K562 (cell line): ENCODE measurements at regions not wholly inside any gene's neighbourhood (a gene's known extent, or its start where the extent isn't known, plus 50 kb on each side); places are given as distances from the start of the nearest gene placed in this dataset.

Source experiments
- ATAC-seq: fragments of 200-7000 bp; cut with Tn5 transposase; 3 replicates; pipeline ENCODE4 v1.9.1; 2020; ENCODE audit warnings: moderate library complexity
- BruUV-seq: library from RNA; stranded (reverse); fragments of 400-500 nt; replicated peaks from 2 replicates; lab custom pipeline; 2021; lab: Mats Ljungman, UMichigan
- CTCF ChIA-PET: fragments of 300-600 bp; formaldehyde crosslinking; extraction: SDS; loops from one replicate; lab custom pipeline; 2021; ENCODE audit warnings: low intra/inter-chr PET ratio; lab: Yijun Ruan, JAX
- POLR2A ChIA-PET: fragments of 300-600, 350-650 bp; sonication (Branson Sonifier 250); formaldehyde crosslinking; extraction: SDS; loops from one replicate; lab custom pipeline; 2021; ENCODE audit warnings: antibody characterized with exemption, inconsistent platforms; lab: Yijun Ruan, JAX
- DNase-seq, 4 experiments: peaks; one replicate each; pipeline versions ENCODE4 v3.0.0 to v3.0.0-alpha.2; 2011 to 2018; ENCODE audit warnings: low spot score in 3 of 4, mixed read lengths in 3 of 4; ENCODE audit errors: extremely low read depth in 1 of 4
- FAIRE-seq: peaks from 2 replicates; lab custom pipeline; 2011; peaks lifted over from hg19 to GRCh38; lab: Jason Lieb, UNC
- H2AFZ ChIP-seq: 2 replicates; pipeline ENCODE4 v1.6.0; 2011; ENCODE audit warnings: low read depth, low read length, control low read depth, inconsistent platforms
- H3K27ac ChIP-seq: fragments of 200-600 bp; 3 replicates; pipeline ENCODE4 v1.8.0; 2011; ENCODE audit warnings: low read depth, mild to moderate bottlenecking, control low read depth, inconsistent platforms, low read length, moderate library complexity, mixed read lengths; ENCODE audit errors: extremely low read depth
- H3K27me3 ChIP-seq, 2 experiments: fragments of 300-600 bp in 1 of 2; 2 replicates in 1 of 2; 3 replicates in 1 of 2; pipeline versions ENCODE4 v1.6.0 to v1.8.0; 2011; ENCODE audit warnings: inconsistent platforms in 2 of 2, low read length in 2 of 2, mild to moderate bottlenecking in 1 of 2, mixed read lengths in 1 of 2, moderate library complexity in 1 of 2; ENCODE audit not compliant: control insufficient read depth in 2 of 2, insufficient read depth in 2 of 2
- H3K36me3 ChIP-seq: fragments of 300-600 bp; 3 replicates; pipeline ENCODE4 v1.8.0; 2011; ENCODE audit warnings: mild to moderate bottlenecking, low read length, inconsistent platforms; ENCODE audit not compliant: control insufficient read depth, insufficient read depth
- H3K4me1 ChIP-seq, 2 experiments: fragments of 200-600 bp in 1 of 2; replicated peaks in 1 of 2; 2 replicates in 1 of 2; 3 replicates in 1 of 2; pipeline versions ENCODE4 v1.5.1 to v1.8.0; 2011; ENCODE audit warnings: inconsistent platforms in 2 of 2, low read length in 2 of 2, mild to moderate bottlenecking in 1 of 2, mixed read lengths in 1 of 2, moderate library complexity in 1 of 2; ENCODE audit not compliant: control insufficient read depth in 2 of 2, insufficient read depth in 2 of 2
- H3K4me2 ChIP-seq: 2 replicates; pipeline ENCODE4 v1.6.1; 2011; ENCODE audit warnings: low read length, control low read depth, inconsistent platforms, mixed read lengths; ENCODE audit not compliant: insufficient read depth
- H3K4me3 ChIP-seq: fragments of 200-600 bp; sonication (generic), shearing (Covaris generic); 2 replicates; pipeline ENCODE4 v1.5.1; 2016; ENCODE audit warnings: control low read depth, inconsistent platforms
- H3K79me2 ChIP-seq: fragments of 200-600 bp; 3 replicates; pipeline ENCODE4 v1.8.0; 2011; ENCODE audit warnings: low read length, inconsistent platforms; ENCODE audit not compliant: control insufficient read depth, insufficient read depth
- H3K9ac ChIP-seq, 2 experiments: 2 replicates each; pipeline versions ENCODE4 v1.6.0 to v1.6.1; 2011; ENCODE audit warnings: low read depth in 2 of 2, low read length in 2 of 2, control low read depth in 1 of 2, inconsistent platforms in 1 of 2, mild to moderate bottlenecking in 1 of 2, mixed read lengths in 1 of 2; ENCODE audit not compliant: insufficient read depth in 1 of 2
- H3K9me1 ChIP-seq: one replicate; pipeline ENCODE4 v1.6.0; 2011; ENCODE audit warnings: inconsistent platforms, mild to moderate bottlenecking, low read length, moderate library complexity; ENCODE audit not compliant: control insufficient read depth, insufficient read depth
- H3K9me3 ChIP-seq: replicated peaks from 2 replicates; pipeline ENCODE4 v1.5.1; 2011; ENCODE audit warnings: low read depth, low read length, inconsistent platforms; ENCODE audit not compliant: control insufficient read depth, insufficient read depth
- H4K20me1 ChIP-seq: replicated peaks from 2 replicates; pipeline ENCODE4 v1.6.1; 2011; ENCODE audit warnings: low read length, inconsistent platforms, mixed read lengths; ENCODE audit not compliant: control insufficient read depth, insufficient read depth
- BRF2 ChIP-seq: IDR thresholded peaks from 3 replicates; pipeline ENCODE4 v1.6.1; 2011; ENCODE audit warnings: borderline replicate concordance, mild to moderate bottlenecking; ENCODE audit not compliant: insufficient read length, insufficient read depth
- DACH1 ChIP-seq: fragments of 450-650 bp; IDR thresholded peaks from 2 replicates; pipeline ENCODE4 v1.6.1; 2018; ENCODE audit not compliant: partially characterized antibody
- ID3 ChIP-seq, 2 experiments: fragments of 250-450 bp in 1 of 2; fragments of 450-650 bp in 1 of 2; sonication (Bioruptor Pico) in 1 of 2; IDR thresholded peaks; 2 replicates each; pipeline versions ENCODE4 v1.6.1 to v1.8.0; 2016 to 2021; ENCODE audit warnings: mild to moderate bottlenecking in 2 of 2, moderate library complexity in 2 of 2, missing compliant biosample characterization in 1 of 2, missing genetic modification characterization in 1 of 2
- MIER1 ChIP-seq: fragments of 450-650 bp; IDR thresholded peaks from 2 replicates; pipeline ENCODE4 v1.6.1; 2016; ENCODE audit warnings: antibody characterized with exemption, mild to moderate bottlenecking, low read depth
- NFE2L1 ChIP-seq: fragments of 450-650 bp; IDR thresholded peaks from 2 replicates; pipeline ENCODE4 v1.6.1; 2016; ENCODE audit warnings: missing genetic modification characterization, low read depth, mild to moderate bottlenecking, missing compliant biosample characterization, moderate library complexity, borderline replicate concordance
- NFYB ChIP-seq: IDR thresholded peaks from 2 replicates; pipeline ENCODE4 v1.6.1; 2011; ENCODE audit warnings: mild to moderate bottlenecking, moderate library complexity; ENCODE audit not compliant: insufficient read length; ENCODE audit errors: extremely low read depth
- NUFIP1 ChIP-seq: fragments of 450-650 bp; IDR thresholded peaks from 2 replicates; pipeline ENCODE4 v1.6.1; 2018; ENCODE audit not compliant: partially characterized antibody
- PML ChIP-seq: IDR thresholded peaks from 2 replicates; pipeline ENCODE4 v1.6.1; 2012; ENCODE audit warnings: low read length, inconsistent platforms
- TAF15 ChIP-seq: fragments of 200-400 bp; formaldehyde crosslinking; IDR thresholded peaks from 2 replicates; pipeline ENCODE4 v1.6.1; 2017; ENCODE audit warnings: mild to moderate bottlenecking, low read depth, low read length, moderate library complexity
- TCF15 ChIP-seq: fragments of 250-450 bp; sonication (Bioruptor Pico); IDR thresholded peaks from 2 replicates; pipeline ENCODE4 v1.8.0; 2022; ENCODE audit warnings: moderate library complexity, mild to moderate bottlenecking, inconsistent platforms
- TEAD1 ChIP-seq, 2 experiments: fragments of 450-650 bp in 1 of 2; sonication (generic) in 1 of 2; formaldehyde crosslinking; IDR thresholded peaks; 2 replicates each; pipeline versions ENCODE4 v1.4.0 to v1.8.0; 2020 to 2022; ENCODE audit warnings: mild to moderate bottlenecking in 2 of 2, missing genetic modification reagents in 1 of 2
- THRB ChIP-seq: fragments of 450-650 bp; formaldehyde crosslinking; conservative IDR thresholded peaks from 2 replicates; pipeline ENCODE4 v1.4.0; 2022; ENCODE audit warnings: mild to moderate bottlenecking, missing genetic modification characterization
- ZBTB33 ChIP-seq: sonication (generic); formaldehyde crosslinking; IDR thresholded peaks from 2 replicates; pipeline ENCODE4 v1.8.1; 2023; ENCODE audit warnings: mild to moderate bottlenecking, missing genetic modification reagents
- ZNF184 ChIP-seq: sonication (generic); formaldehyde crosslinking; IDR thresholded peaks from 2 replicates; pipeline ENCODE4 v1.5.0; 2020; ENCODE audit warnings: missing genetic modification reagents
- ZNF584 ChIP-seq: fragments of 200-800 bp; sonication (Bioruptor generic); IDR thresholded peaks from 2 replicates; pipeline ENCODE4 v1.6.1; 2016; ENCODE audit warnings: low read depth, mild to moderate bottlenecking, missing genetic modification characterization, missing compliant biosample characterization
- ZNF778 ChIP-seq: fragments of 450-650 bp; formaldehyde crosslinking; IDR thresholded peaks from 2 replicates; pipeline ENCODE4 v1.4.0; 2020; ENCODE audit warnings: mild to moderate bottlenecking, moderate library complexity
- ZZZ3 ChIP-seq: fragments of 450-650 bp; IDR thresholded peaks from 2 replicates; pipeline ENCODE4 v1.6.1; 2016; ENCODE audit warnings: antibody characterized with exemption, mild to moderate bottlenecking, moderate library complexity
- WGBS: fragments of 100-300 bp; shearing (Covaris generic); methylation state at CpG from one replicate; pipeline ENCODE4 v1.1.6; 2016; ENCODE audit warnings: low coverage, mixed read lengths; ENCODE audit not compliant: insufficient coverage; ENCODE audit errors: missing lambda C conversion rate; 5-methylcytosine and 5-hydroxymethylcytosine counted together
- in situ Hi-C: fragments of 300-500 bp; cut with MboI; formaldehyde crosslinking; loops from 4 replicates; pipeline ENCODE4 v1.15.0; 2018; ENCODE audit warnings: inconsistent platforms, mixed read lengths
- intact Hi-C: fragments of 100-400 bp; cut with micrococcal nuclease; formaldehyde crosslinking; loops from 2 replicates; pipeline ENCODE4 v1.14.2; 2022

GRCh38 chr18:35904389-35905037 lies 68.0 kb upstream of the RMP24 start:
- no peaks in the 10 kb centered on the region for H3K79me2 ChIP-seq
- intact Hi-C loops: no loop called here
- WGBS: 0% methylated on average over 19 of the region's 19 CpGs
- H2AFZ ChIP-seq: no peak overlapping the region
- ChIA-PET CTCF (no interaction called here), POLR2A (interaction anchor here (0.6 to 1.3 kb wide), 3 partner anchors 8 to 218 kb away, joined by 3 to 4 read pairs (median 3); no protein-coding TSS in a partner anchor)
- no peaks in the 10 kb centered on the region for H3K9me1 ChIP-seq
- in situ Hi-C loops: no loop called here
- no peaks in the 10 kb centered on the region for H3K9me3 ChIP-seq
- FAIRE-seq (no peak), DNase-seq (no peak), ATAC-seq (peak; percentile 67)
- H4K20me1 ChIP-seq: no peaks in the 10 kb centered on the region
- peaks cover 0 to 23% of the 10 kb centered on the region in 2 experiments; a peak in 3 of 5 replicates for H3K27me3 ChIP-seq
- no TSS peak for BruUV-seq
- no peak overlapping the region for H3K4me2 ChIP-seq
- peaks cover 0 to 4% of the 10 kb centered on the region in 2 experiments; a peak in 1 of 5 replicates for H3K4me1 ChIP-seq
- H3K36me3 ChIP-seq: no peaks in the 10 kb centered on the region
- no peak overlapping the region for H3K4me3 ChIP-seq
- 0 out of 4 replicates have a peak overlapping the region, but pooled peaks of 1 of the 2 experiments have one; percentile 14 for H3K9ac ChIP-seq
- H3K27ac ChIP-seq: no peak overlapping the region
- no peak for TF ChIP-seq ZBTB33 (CRISPR knock-in tag)
- no peak for TF ChIP-seq MIER1
- no peak for TF ChIP-seq PML
- TF ChIP-seq ZNF778: no peak
- TF ChIP-seq BRF2: no peak
- TF ChIP-seq ZZZ3: no peak
- TF ChIP-seq ID3 (CRISPR knock-in tag; IDR thresholded peaks at IDR 0.05): no peak
- no peak for TF ChIP-seq ID3 (tag; IDR thresholded peaks at IDR 0.05)
- no peak for TF ChIP-seq THRB (CRISPR knock-in tag)
- TF ChIP-seq TEAD1 (CRISPR knock-in tag; IDR thresholded peaks at IDR 0.05): no peak
- TF ChIP-seq ZNF184 (CRISPR knock-in tag): no peak
- no peak for TF ChIP-seq TAF15
- no peak for TF ChIP-seq DACH1
- no peak for TF ChIP-seq NFYB
- no peak for TF ChIP-seq TCF15
- no peak for TF ChIP-seq NFE2L1 (tag)
- no peak for TF ChIP-seq ZNF584 (CRISPR knock-in tag)
- TF ChIP-seq NUFIP1: no peak
